Activated B cell treated with CpG ODN at 0.5 μM for 24 hours (primary cell): ENCODE measurements at regions not wholly inside any gene's neighbourhood (a gene's known extent, or its start where the extent isn't known, plus 50 kb on each side); places are given as distances from the start of the nearest gene placed in this dataset.
"Not testable (repeated sequence)": the region's sequence is repeated elsewhere in the genome, so short reads cannot be mapped to it uniquely, and the experiment has no call there.

Experiments used
- ATAC-seq: fragments of 200-7000 bp; cut with Tn5 transposase; one replicate; pipeline ENCODE4 v1.10.0; 2021; ENCODE audit warnings: low read depth, mild to moderate bottlenecking, moderate library complexity
- CTCF ChIA-PET: fragments of 350-600 bp; sonication (Branson Sonifier 250); formaldehyde crosslinking; loops from one replicate; lab custom pipeline; 2021; ENCODE audit warnings: antibody characterized with exemption; lab: Charles Lee
- POLR2A ChIA-PET: fragments of 350-600 bp; sonication (Branson Sonifier 250); formaldehyde crosslinking; loops from one replicate; lab custom pipeline; 2021; ENCODE audit warnings: antibody characterized with exemption; lab: Charles Lee
- DNase-seq: peaks from one replicate; pipeline ENCODE4 v3.0.0; 2022
- H3K27ac Mint-ChIP-seq: one replicate; pipeline ENCODE4 v1.8.0; 2020; ENCODE audit warnings: mixed read lengths
- H3K27me3 Mint-ChIP-seq: one replicate; pipeline ENCODE4 v1.8.0; 2021; ENCODE audit warnings: mixed read lengths
- H3K36me3 Mint-ChIP-seq: one replicate; pipeline ENCODE4 v1.8.0; 2021; ENCODE audit warnings: low read depth, mixed read lengths
- H3K4me1 Mint-ChIP-seq: one replicate; pipeline ENCODE4 v1.8.0; 2021; ENCODE audit warnings: mixed read lengths
- H3K4me3 Mint-ChIP-seq: one replicate; pipeline ENCODE4 v1.8.0; 2020; ENCODE audit warnings: mild to moderate bottlenecking, mixed read lengths
- H3K9me3 Mint-ChIP-seq: one replicate; pipeline ENCODE4 v1.8.0; 2020; ENCODE audit warnings: mixed read lengths
- intact Hi-C: fragments of 100-400 bp; cut with micrococcal nuclease; formaldehyde crosslinking; loops from one replicate; pipeline ENCODE4 v1.15.1; 2024
- TF ChIP-seq, protein P1 (sequence below): fragments of 200-600 bp; IDR thresholded peaks from one replicate; pipeline ENCODE4 v1.8.0; 2022; ENCODE audit warnings: antibody characterized with exemption, mild to moderate bottlenecking

DNA sequence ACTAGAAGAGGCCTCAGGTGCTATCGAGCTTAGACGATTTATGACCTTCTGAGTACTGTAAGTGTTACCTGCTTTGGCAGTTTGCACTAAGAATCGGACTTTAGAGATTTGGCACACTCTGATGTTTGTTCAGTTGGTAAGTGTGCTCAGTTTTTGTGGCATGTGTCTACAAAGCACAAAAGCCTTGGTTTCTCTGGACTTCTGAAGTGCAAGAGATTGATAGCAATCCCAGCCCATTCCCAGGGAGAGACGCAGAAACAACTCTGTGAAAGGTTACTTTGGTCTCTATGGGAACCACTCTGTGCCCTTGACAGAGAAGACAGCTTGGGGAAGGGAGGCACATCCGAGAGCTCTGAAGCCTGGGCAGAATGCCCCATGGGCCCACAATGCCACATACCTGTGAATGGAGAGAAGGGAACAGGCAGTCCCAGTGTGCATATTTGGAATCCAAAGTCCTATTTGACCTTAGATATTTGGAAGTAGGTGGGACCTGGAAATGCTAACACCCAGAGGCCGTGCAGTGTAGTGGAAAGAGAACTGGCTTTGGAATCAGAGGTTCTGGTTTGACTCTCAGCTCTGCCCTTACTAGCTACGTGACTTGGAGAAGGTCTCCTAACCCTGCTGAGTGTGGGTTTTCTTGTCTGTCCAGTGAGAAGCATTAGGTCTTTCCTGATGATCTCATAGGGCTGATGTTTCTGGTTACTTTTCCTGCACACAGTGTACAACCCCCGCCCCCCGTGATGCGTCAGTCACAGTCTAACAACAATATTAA is 194.3 kb upstream of the VLDLR start:
- DNase-seq: no peak
- TF ChIP-seq, protein P1, sequence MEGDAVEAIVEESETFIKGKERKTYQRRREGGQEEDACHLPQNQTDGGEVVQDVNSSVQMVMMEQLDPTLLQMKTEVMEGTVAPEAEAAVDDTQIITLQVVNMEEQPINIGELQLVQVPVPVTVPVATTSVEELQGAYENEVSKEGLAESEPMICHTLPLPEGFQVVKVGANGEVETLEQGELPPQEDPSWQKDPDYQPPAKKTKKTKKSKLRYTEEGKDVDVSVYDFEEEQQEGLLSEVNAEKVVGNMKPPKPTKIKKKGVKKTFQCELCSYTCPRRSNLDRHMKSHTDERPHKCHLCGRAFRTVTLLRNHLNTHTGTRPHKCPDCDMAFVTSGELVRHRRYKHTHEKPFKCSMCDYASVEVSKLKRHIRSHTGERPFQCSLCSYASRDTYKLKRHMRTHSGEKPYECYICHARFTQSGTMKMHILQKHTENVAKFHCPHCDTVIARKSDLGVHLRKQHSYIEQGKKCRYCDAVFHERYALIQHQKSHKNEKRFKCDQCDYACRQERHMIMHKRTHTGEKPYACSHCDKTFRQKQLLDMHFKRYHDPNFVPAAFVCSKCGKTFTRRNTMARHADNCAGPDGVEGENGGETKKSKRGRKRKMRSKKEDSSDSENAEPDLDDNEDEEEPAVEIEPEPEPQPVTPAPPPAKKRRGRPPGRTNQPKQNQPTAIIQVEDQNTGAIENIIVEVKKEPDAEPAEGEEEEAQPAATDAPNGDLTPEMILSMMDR: no peak
- ChIA-PET POLR2A (no interaction called here), CTCF (no interaction called here)
- H3K27me3 Mint-ChIP-seq: no peaks in the 10 kb centered on the region
- H3K36me3 Mint-ChIP-seq: no peaks in the 10 kb centered on the region
- no peak overlapping the region for H3K27ac Mint-ChIP-seq
- intact Hi-C loops: no loop called here
- no peak for ATAC-seq
- no peaks in the 10 kb centered on the region for H3K4me1 Mint-ChIP-seq
- no peaks in the 10 kb centered on the region for H3K9me3 Mint-ChIP-seq
- H3K4me3 Mint-ChIP-seq: no peak overlapping the region

- Mint-ChIP-seq H3K4me3 (no peak overlapping the region), H3K36me3 (no peaks in the 10 kb centered on the region), H3K27ac (no peak overlapping the region), H3K27me3 (peaks cover 11% of the 10 kb centered on the region), H3K9me3 (peaks cover 19% of the 10 kb centered on the region), H3K4me1 (no peaks in the 10 kb centered on the region)
- intact Hi-C loops: no loop called here
- DNase-seq (no peak), ATAC-seq (no peak)
- ChIA-PET POLR2A (no interaction called here), CTCF (no interaction called here)
- TF ChIP-seq, protein P1: no peak
Observed at GRCh38 chr9:2439957-2440356, 181.6 kb upstream of the VLDLR start.

GRCh38 chr9:2443933-2444332 is 177.7 kb upstream of the VLDLR start:
- peaks cover 17% of the 10 kb centered on the region for H3K9me3 Mint-ChIP-seq
- CTCF ChIA-PET, H3K27ac Mint-ChIP-seq, H3K27me3 Mint-ChIP-seq, H3K4me1 Mint-ChIP-seq, DNase-seq, H3K4me3 Mint-ChIP-seq, POLR2A ChIA-PET, ATAC-seq, intact Hi-C loops, H3K36me3 Mint-ChIP-seq: not testable (repeated sequence)

- Mint-ChIP-seq H3K4me1 (no peaks in the 10 kb centered on the region), H3K27ac (no peak overlapping the region), H3K4me3 (no peak overlapping the region), H3K27me3 (no peaks in the 10 kb centered on the region), H3K36me3 (no peaks in the 10 kb centered on the region), H3K9me3 (no peaks in the 10 kb centered on the region)
- CTCF ChIA-PET: no interaction called here
- TF ChIP-seq, protein P1: no peak
- intact Hi-C loops: no loop called here
- POLR2A ChIA-PET: no interaction called here
- ATAC-seq (no peak), DNase-seq (no peak)
Observed at GRCh38 chr9:2448193-2448738, 173.3 kb upstream of the VLDLR start.

DNA sequence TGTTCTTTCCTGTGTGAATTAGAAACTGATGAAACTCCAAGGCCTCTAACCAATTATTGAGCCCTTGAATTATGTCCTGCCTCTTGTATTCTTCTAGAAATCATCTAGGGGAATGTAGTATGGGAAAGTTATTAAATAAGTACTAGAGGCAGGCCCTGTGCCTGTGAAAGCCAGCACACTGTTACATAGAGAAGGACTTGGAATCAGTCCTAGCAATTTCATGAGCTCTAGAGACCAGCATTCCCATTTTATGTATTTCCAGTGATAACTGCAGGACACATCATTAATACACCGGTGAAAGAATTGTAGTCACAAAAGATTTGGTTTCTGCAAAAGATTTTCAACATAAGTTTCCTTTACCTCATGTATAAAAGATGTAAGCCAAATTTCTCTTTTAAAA is 168.5 kb upstream of the VLDLR start:
- ATAC-seq (no peak), DNase-seq (no peak)
- intact Hi-C loops: no loop called here
- no peak overlapping the region for H3K27ac Mint-ChIP-seq
- no peaks in the 10 kb centered on the region for H3K4me1 Mint-ChIP-seq
- CTCF ChIA-PET: no interaction called here
- H3K27me3 Mint-ChIP-seq: peaks cover 4% of the 10 kb centered on the region
- POLR2A ChIA-PET: no interaction called here
- no peaks in the 10 kb centered on the region for H3K36me3 Mint-ChIP-seq
- no peak overlapping the region for H3K4me3 Mint-ChIP-seq
- no peaks in the 10 kb centered on the region for H3K9me3 Mint-ChIP-seq
- TF ChIP-seq, protein P1: no peak
